Muscle of leg (tissue), 3 donors: ENCODE measurements at regions not wholly inside any gene's neighbourhood (a gene's known extent, or its start where the extent isn't known, plus 50 kb on each side); places are given as distances from the start of the nearest gene placed in this dataset.
"Not testable (repeated sequence)": the region's sequence is repeated elsewhere in the genome, so short reads cannot be mapped to it uniquely, and the experiment has no call there.

Source experiments
- DNase-seq: peaks from one replicate; pipeline ENCODE4 v3.0.0; 2013
- H3K27ac ChIP-seq: one replicate; pipeline ENCODE4 v1.5.1; 2013; ENCODE audit warnings: mild to moderate bottlenecking, low read length, control low read depth
- H3K27me3 ChIP-seq: one replicate; pipeline ENCODE4 v1.6.1; 2013; ENCODE audit warnings: low read length; ENCODE audit not compliant: control insufficient read depth, insufficient read depth
- H3K36me3 ChIP-seq: one replicate; pipeline ENCODE4 v1.6.1; 2013; ENCODE audit warnings: low read length; ENCODE audit not compliant: control insufficient read depth, insufficient read depth
- H3K4me1 ChIP-seq: one replicate; pipeline ENCODE4 v1.6.1; 2013; ENCODE audit warnings: low read length; ENCODE audit not compliant: control insufficient read depth, insufficient read depth
- H3K4me3 ChIP-seq: one replicate; pipeline ENCODE4 v1.5.1; 2013; ENCODE audit warnings: low read length, control low read depth
- H3K9me3 ChIP-seq: replicated peaks from 2 replicates; pipeline ENCODE4 v1.6.1; 2013; ENCODE audit warnings: low read depth, low read length; ENCODE audit not compliant: control insufficient read depth
- whole genome bisulfite sequencing: methylation state at CpG from one replicate; pipeline ENCODE4 v1.1.5; 2013; ENCODE audit warnings: missing lambda C conversion rate; ENCODE audit not compliant: insufficient coverage; 5-methylcytosine and 5-hydroxymethylcytosine counted together

GRCh38 chr2:131636704-131637308, 109.1 kb downstream of the CCDC74A start:
- WGBS, result 68% methylated on average over 6 of the region's 7 CpGs
- not testable (repeated sequence) for H3K4me1 ChIP-seq, H3K4me3 ChIP-seq, H3K27me3 ChIP-seq, H3K36me3 ChIP-seq, H3K27ac ChIP-seq, H3K9me3 ChIP-seq, DNase-seq

- 72% methylated on average over 2 of the region's 4 CpGs for WGBS
- H3K4me3 ChIP-seq, H3K36me3 ChIP-seq, H3K27me3 ChIP-seq, H3K27ac ChIP-seq, H3K9me3 ChIP-seq, DNase-seq, H3K4me1 ChIP-seq: not testable (repeated sequence)
Observed at GRCh38 chr2:131639001-131639620, 111.4 kb downstream of the CCDC74A start.

GRCh38 chr2:131641414-131642206, 113.9 kb downstream of the CCDC74A start:
- DNase-seq, result no peak
- Histone ChIP-seq H3K4me3 (no peak overlapping the region), H3K9me3 (no peaks in the 10 kb centered on the region), H3K36me3 (no peaks in the 10 kb centered on the region), H3K27me3 (peaks cover 11% of the 10 kb centered on the region), H3K4me1 (no peaks in the 10 kb centered on the region), H3K27ac (no peak overlapping the region)
- no CpG with 5 or more reads among the region's 3 CpGs for WGBS

DNA sequence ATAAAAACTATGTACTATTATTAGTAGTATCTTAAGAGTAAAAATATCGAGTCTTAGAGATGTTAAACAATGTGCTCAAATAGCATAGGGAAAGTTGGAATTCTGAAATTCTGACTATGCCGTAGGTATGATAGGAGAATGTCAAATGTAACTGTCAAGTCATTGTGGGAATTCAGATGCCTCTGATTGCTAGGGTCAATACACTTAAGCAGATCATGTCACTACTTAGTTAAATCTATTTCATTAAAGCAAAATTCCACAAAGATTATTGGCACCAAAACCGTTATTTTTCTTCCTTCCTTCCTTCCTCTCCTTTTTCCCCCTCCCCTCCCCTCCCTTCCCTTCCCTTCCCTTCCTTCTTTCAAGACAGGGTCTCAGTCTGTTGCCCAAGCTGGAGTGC, 115.5 kb downstream of the CCDC74A start:
- 33% methylated on average over 1 of the region's 3 CpGs for WGBS
- H3K9me3 ChIP-seq, H3K36me3 ChIP-seq, H3K4me3 ChIP-seq, H3K4me1 ChIP-seq, DNase-seq, H3K27ac ChIP-seq: not testable (repeated sequence)
- peaks cover 22% of the 10 kb centered on the region for H3K27me3 ChIP-seq

DNA sequence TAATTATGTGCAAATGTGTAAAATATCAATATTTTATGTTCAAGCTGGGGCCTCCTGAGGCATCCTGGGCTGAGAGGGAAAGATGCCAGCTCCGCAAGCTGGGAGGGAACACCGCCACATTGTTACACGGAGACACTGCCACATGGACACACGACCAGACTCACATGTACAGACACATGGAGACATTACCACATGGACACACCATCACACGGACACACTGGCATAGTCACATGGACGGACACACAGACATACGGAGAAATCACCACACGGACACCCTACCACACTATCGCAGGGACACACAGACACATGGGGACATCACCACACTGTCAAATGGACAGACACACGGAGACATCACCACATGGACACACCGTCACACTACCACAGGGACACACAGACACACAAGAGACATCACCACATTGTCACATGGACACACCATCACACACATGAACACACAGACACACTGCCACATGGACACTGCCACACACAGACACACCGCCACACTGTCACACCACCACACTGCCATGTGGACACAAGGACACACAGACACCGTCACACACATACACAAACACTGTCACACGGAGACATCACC, 117.6 kb downstream of the CCDC74A start:
- Histone ChIP-seq H3K36me3 (no peaks in the 10 kb centered on the region), H3K27ac (no peak overlapping the region), H3K27me3 (peaks cover 23% of the 10 kb centered on the region), H3K4me1 (no peaks in the 10 kb centered on the region), H3K9me3 (no peaks in the 10 kb centered on the region), H3K4me3 (no peak overlapping the region)
- 84% methylated on average over 12 of the region's 14 CpGs for WGBS
- no peak for DNase-seq

DNA sequence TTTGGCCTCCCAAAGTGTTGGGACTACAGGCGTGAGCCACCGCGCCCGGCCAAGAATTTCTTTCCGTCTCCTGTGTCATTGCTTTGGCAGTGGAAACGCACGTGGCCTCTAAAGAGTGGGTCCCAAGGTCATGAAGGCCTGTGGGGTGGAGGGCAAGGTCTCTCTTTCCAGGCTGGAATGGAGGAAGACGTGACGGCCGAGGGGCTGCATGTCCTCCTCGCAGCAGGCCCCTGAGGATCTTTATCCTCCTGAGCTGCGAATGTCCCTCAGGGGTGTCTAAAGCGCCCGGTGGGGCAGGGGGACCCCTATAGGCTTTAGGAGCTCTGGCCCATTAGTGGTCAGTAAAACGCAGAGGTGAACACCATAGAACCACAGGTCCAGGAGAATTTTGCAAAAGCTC, 118.5 kb downstream of the CCDC74A start:
- H3K4me1 ChIP-seq, H3K36me3 ChIP-seq, H3K27ac ChIP-seq, H3K9me3 ChIP-seq, DNase-seq, H3K4me3 ChIP-seq: not testable (repeated sequence)
- 89% methylated on average over 10 of the region's 15 CpGs for WGBS
- peaks cover 23% of the 10 kb centered on the region for H3K27me3 ChIP-seq

- no peaks in the 10 kb centered on the region for H3K9me3 ChIP-seq
Observed at GRCh38 chr2:131646669-131647297, 119.1 kb downstream of the CCDC74A start.

DNA sequence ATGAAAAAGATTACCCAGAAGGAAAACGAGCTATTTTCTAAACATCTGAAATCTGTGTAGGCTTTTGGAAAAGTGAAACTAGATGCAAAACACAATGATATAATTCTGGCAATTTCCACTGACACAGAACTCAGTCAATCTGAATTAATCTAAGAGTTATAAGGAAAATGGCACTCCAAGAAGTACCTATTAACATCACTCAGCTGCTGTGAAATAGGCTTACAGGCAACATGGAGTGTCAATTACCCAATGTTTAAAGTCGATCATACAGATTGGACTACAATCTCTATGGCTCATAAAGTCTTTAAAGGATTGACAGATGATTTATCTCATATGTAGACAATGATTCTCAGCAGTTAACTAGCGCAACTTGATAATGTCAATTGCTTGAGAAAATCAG, 120.9 kb downstream of the CCDC74A start:
- H3K4me1 ChIP-seq, H3K4me3 ChIP-seq, H3K9me3 ChIP-seq, H3K36me3 ChIP-seq, H3K27ac ChIP-seq, DNase-seq: not testable (repeated sequence)
- WGBS, result no CpG with 5 or more reads among the region's 3 CpGs
- H3K27me3 ChIP-seq, result peaks cover 23% of the 10 kb centered on the region

More at GRCh38 chr2:131646669-131647297, 119.1 kb downstream of the CCDC74A start:
- H3K27ac ChIP-seq, result no peak overlapping the region
- H3K36me3 ChIP-seq, result no peaks in the 10 kb centered on the region
- H3K27me3 ChIP-seq, result peaks cover 23% of the 10 kb centered on the region
- no peak for DNase-seq
- no peaks in the 10 kb centered on the region for H3K4me1 ChIP-seq
- no peak overlapping the region for H3K4me3 ChIP-seq
- 17% methylated on average over 45 of the region's 47 CpGs for WGBS

DNA sequence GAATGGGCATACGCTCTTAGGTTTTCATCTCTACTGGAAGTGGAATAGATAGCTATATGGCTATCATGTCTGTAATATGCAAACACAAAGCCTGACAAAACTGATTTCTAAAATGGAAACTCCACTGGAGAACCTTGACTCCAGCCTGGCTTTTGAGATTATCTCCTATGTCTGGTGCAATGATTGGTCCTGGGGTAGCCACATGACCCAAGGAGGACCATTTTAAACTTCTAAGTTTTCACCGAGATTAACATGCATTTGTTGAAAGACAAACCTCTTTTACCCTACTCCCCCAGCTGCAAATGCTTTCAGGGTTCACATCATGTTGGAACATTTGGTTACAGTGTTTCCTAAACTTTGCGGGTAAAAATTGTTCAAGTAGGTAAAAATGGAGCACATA, 124.6 kb downstream of the CCDC74A start:
- not testable (repeated sequence) for H3K27me3 ChIP-seq, H3K9me3 ChIP-seq, H3K4me1 ChIP-seq, H3K27ac ChIP-seq, H3K4me3 ChIP-seq, DNase-seq, H3K36me3 ChIP-seq
- WGBS, result no CpG with 5 or more reads among the region's 3 CpGs

DNA sequence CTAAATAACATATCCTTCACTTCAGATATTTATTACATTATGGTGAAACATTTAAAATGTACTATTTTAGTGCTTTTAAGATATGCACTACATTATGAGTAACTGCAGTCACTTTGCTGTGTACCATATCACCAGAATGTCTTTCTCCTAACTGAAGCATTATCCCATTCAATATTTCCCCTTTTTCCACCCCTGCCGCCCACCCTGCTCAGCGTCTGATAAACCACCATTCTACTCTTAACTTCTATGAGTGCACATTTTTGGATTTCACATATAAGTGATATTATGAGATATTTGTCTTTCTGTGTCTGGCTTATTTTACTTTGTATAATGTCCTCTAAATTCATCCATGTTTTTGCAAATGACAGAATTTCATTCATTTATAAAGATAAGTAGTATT, 126.4 kb downstream of the CCDC74A start:
- not testable (repeated sequence) for H3K27me3 ChIP-seq, H3K36me3 ChIP-seq, H3K4me1 ChIP-seq, H3K9me3 ChIP-seq, H3K4me3 ChIP-seq, DNase-seq, H3K27ac ChIP-seq
- no CpG with 5 or more reads among the region's 2 CpGs for WGBS
